Stimulated activated CD4-positive, alpha-beta T cell treated with anti-CD3 and anti-CD28 coated beads, Interleukin-12 subunit alpha, Interleukin-12 subunit beta, amount 100 ng/mL, for 48 hours (primary cell): ENCODE measurements at regions not wholly inside any gene's neighbourhood (a gene's known extent, or its start where the extent isn't known, plus 50 kb on each side); places are given as distances from the start of the nearest gene placed in this dataset.

Source experiments
- DNase-seq, 3 donors: peaks; one replicate each; pipeline ENCODE4 v3.0.0-alpha.2; 2020; ENCODE audit warnings: low read depth in 2 of 3, low spot score in 1 of 3

- no peak for DNase-seq
Measured at GRCh38 chr4:167652267-167652666, 418.0 kb upstream of the SPOCK3 start.

GRCh38 chr4:167688660-167689142 lies 403.6 kb upstream of the ANXA10 start:
- no peak for DNase-seq

- no peak for DNase-seq
Measured at GRCh38 chr4:167702391-167702790, 389.9 kb upstream of the ANXA10 start.

GRCh38 chr4:167711517-167711916 lies 380.8 kb upstream of the ANXA10 start:
- DNase-seq, result no peak

GRCh38 chr4:167713756-167714155 lies 378.6 kb upstream of the ANXA10 start:
- no peak for DNase-seq

GRCh38 chr4:167715176-167715575 lies 377.2 kb upstream of the ANXA10 start:
- no peak for DNase-seq

- DNase-seq, result no peak
Measured at GRCh38 chr4:167717495-167717894, 374.8 kb upstream of the ANXA10 start.

- DNase-seq, result no peak
Measured at GRCh38 chr4:167721617-167722486, 370.5 kb upstream of the ANXA10 start.

GRCh38 chr4:167722487-167722808 lies 369.9 kb upstream of the ANXA10 start:
- no peak for DNase-seq

GRCh38 chr4:167724941-167725340 lies 367.4 kb upstream of the ANXA10 start:
- no peak for DNase-seq

GRCh38 chr4:167730769-167731168 lies 361.6 kb upstream of the ANXA10 start:
- no peak for DNase-seq

- DNase-seq, result no peak
Measured at GRCh38 chr4:167745024-167745687, 347.2 kb upstream of the ANXA10 start.

- no peak for DNase-seq
Measured at GRCh38 chr4:167767281-167767680, 325.1 kb upstream of the ANXA10 start.

GRCh38 chr4:167774646-167775045 lies 317.7 kb upstream of the ANXA10 start:
- no peak for DNase-seq

GRCh38 chr4:167775375-167775774 lies 317.0 kb upstream of the ANXA10 start:
- no peak for DNase-seq

- DNase-seq, result no peak
Measured at GRCh38 chr4:167779280-167779679, 313.1 kb upstream of the ANXA10 start.

- DNase-seq, result no peak
Measured at GRCh38 chr4:167779864-167780263, 312.5 kb upstream of the ANXA10 start.

- no peak for DNase-seq
Measured at GRCh38 chr4:167784826-167785225, 307.5 kb upstream of the ANXA10 start.

- DNase-seq, result no peak
Measured at GRCh38 chr4:167785523-167785922, 306.8 kb upstream of the ANXA10 start.

GRCh38 chr4:167786504-167786903 lies 305.8 kb upstream of the ANXA10 start:
- DNase-seq, result no peak

GRCh38 chr4:167787231-167787630 lies 305.1 kb upstream of the ANXA10 start:
- no peak for DNase-seq

GRCh38 chr4:167802463-167803212 lies 289.7 kb upstream of the ANXA10 start:
- no peak for DNase-seq
